Testis (tissue), 2 donors: ENCODE measurements at regions not wholly inside any gene's neighbourhood (a gene's known extent, or its start where the extent isn't known, plus 50 kb on each side); places are given as distances from the start of the nearest gene placed in this dataset.

Source experiments
- DNase-seq: peaks from one replicate; pipeline ENCODE4 v3.0.0-alpha.2; 2019
- H3K27ac ChIP-seq, 2 donors: fragments of 200-600 bp; sonication (generic); one replicate each; pipeline ENCODE4 v1.5.1; 2019
- H3K27me3 ChIP-seq: fragments of 200-600 bp; sonication (generic); one replicate; pipeline ENCODE4 v1.5.1; 2019
- H3K36me3 ChIP-seq: fragments of 200-600 bp; sonication (generic); one replicate; pipeline ENCODE4 v1.5.1; 2017; ENCODE audit warnings: low read depth; ENCODE audit errors: missing control alignments
- H3K4me1 ChIP-seq: fragments of 200-600 bp; sonication (generic); one replicate; pipeline ENCODE4 v1.5.1; 2019
- H3K4me3 ChIP-seq, 2 donors: fragments of 200-600 bp; sonication (generic); one replicate each; pipeline ENCODE4 v1.5.1; 2017 to 2019
- H3K9me3 ChIP-seq: fragments of 200-600 bp; sonication (generic); one replicate; pipeline ENCODE4 v1.5.1; 2017
- CTCF ChIP-seq, 3 experiments: fragments of 450-650 bp in 2 of 3; fragments of 200-600 bp in 1 of 3; sonication (generic) in 1 of 3; IDR thresholded peaks; one replicate each; pipeline ENCODE4 v1.5.1; 2016 to 2019; ENCODE audit warnings: antibody characterized with exemption in 3 of 3, mild to moderate bottlenecking in 2 of 3, moderate library complexity in 1 of 3
- POLR2A ChIP-seq: fragments of 450-650 bp; IDR thresholded peaks from one replicate; pipeline ENCODE4 v1.6.1; 2017; ENCODE audit warnings: antibody characterized with exemption, mild to moderate bottlenecking, moderate library complexity
- WGBS, 2 donors: methylation state at CpG; one replicate each; pipeline ENCODE4 v1.1.5; 2018; 5-methylcytosine and 5-hydroxymethylcytosine counted together
- intact Hi-C: fragments of 100-400 bp; cut with DNase I; formaldehyde crosslinking; loops from one replicate; pipeline ENCODE4 v1.15.1; 2023; ENCODE audit warnings: low total_unique reads

- intact Hi-C loops: no loop called here
- Histone ChIP-seq H3K27me3 (no peaks in the 10 kb centered on the region), H3K27ac (no peak overlapping the region), H3K9me3 (no peaks in the 10 kb centered on the region), H3K36me3 (no peaks in the 10 kb centered on the region), H3K4me1 (no peaks in the 10 kb centered on the region), H3K4me3 (no peak overlapping the region)
- WGBS, 2 donors: 40 to 50% methylated on average over 2 of the region's 2 CpGs
- no peak for DNase-seq
- no peak for TF ChIP-seq CTCF (IDR thresholded peaks at IDR 0.05)
- TF ChIP-seq POLR2A: no peak
Observed at GRCh38 chr11:134905517-134905916, 493.5 kb upstream of the B3GAT1 start.

GRCh38 chr11:134904103-134904790 lies 492.2 kb upstream of the B3GAT1 start:
- WGBS, 2 donors: 74 to 75% methylated on average over 8 of the region's 8 CpGs
- H3K27ac ChIP-seq: no peak overlapping the region
- no peaks in the 10 kb centered on the region for H3K4me1 ChIP-seq
- no peaks in the 10 kb centered on the region for H3K9me3 ChIP-seq
- intact Hi-C loops: no loop called here
- no peak for TF ChIP-seq CTCF (IDR thresholded peaks at IDR 0.05)
- TF ChIP-seq POLR2A: no peak
- no peak overlapping the region for H3K4me3 ChIP-seq
- H3K36me3 ChIP-seq: no peaks in the 10 kb centered on the region
- DNase-seq: no peak
- no peaks in the 10 kb centered on the region for H3K27me3 ChIP-seq

- intact Hi-C loops: no loop called here
- WGBS, 2 donors: 87 to 91% methylated on average over 9 of the region's 9 CpGs
- H3K4me1 ChIP-seq: no peaks in the 10 kb centered on the region
- H3K9me3 ChIP-seq: no peaks in the 10 kb centered on the region
- no peak for TF ChIP-seq CTCF (IDR thresholded peaks at IDR 0.05)
- no peak for TF ChIP-seq POLR2A
- H3K27ac ChIP-seq: no peak overlapping the region
- no peak for DNase-seq
- no peaks in the 10 kb centered on the region for H3K27me3 ChIP-seq
- H3K36me3 ChIP-seq: no peaks in the 10 kb centered on the region
- H3K4me3 ChIP-seq: no peak overlapping the region
Observed at GRCh38 chr11:134901955-134902918, 490.2 kb upstream of the B3GAT1 start.

GRCh38 chr11:134901542-134901941 lies 489.5 kb upstream of the B3GAT1 start:
- H3K4me3 ChIP-seq: no peak overlapping the region
- H3K27ac ChIP-seq: no peak overlapping the region
- TF ChIP-seq POLR2A: no peak
- TF ChIP-seq CTCF (IDR thresholded peaks at IDR 0.05): no peak
- H3K36me3 ChIP-seq: no peaks in the 10 kb centered on the region
- intact Hi-C loops: no loop called here
- H3K9me3 ChIP-seq: no peaks in the 10 kb centered on the region
- no peaks in the 10 kb centered on the region for H3K4me1 ChIP-seq
- DNase-seq: no peak
- no peaks in the 10 kb centered on the region for H3K27me3 ChIP-seq
- WGBS, 2 donors: 54 to 66% methylated on average over 7 of the region's 7 CpGs
